Fibroblast of skin of right quadriceps (primary cell): ENCODE measurements at regions not wholly inside any gene's neighbourhood (a gene's known extent, or its start where the extent isn't known, plus 50 kb on each side); places are given as distances from the start of the nearest gene placed in this dataset.

ENCODE experiments used
- DNase-seq: peaks from one replicate; pipeline ENCODE4 v3.0.0-alpha.2; 2013

DNA sequence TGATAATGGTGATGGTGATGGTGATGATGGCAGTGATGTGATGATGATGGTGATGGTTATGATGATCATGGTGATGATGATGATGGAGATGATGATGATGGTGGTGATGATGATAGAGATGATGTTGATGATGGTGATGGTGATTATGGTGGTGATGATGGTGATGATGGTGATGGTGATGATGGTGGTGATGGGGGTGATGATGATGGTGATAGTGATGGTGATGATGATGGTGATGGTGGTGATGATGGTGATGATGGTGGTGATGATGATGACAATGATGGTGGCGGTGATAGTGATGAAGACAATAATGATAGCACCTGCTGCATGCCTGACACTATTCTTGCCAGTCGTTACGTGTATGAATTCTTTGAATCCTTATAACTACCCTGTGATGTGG is 317.9 kb upstream of the AJAP1 start:
- DNase-seq: no peak

DNA sequence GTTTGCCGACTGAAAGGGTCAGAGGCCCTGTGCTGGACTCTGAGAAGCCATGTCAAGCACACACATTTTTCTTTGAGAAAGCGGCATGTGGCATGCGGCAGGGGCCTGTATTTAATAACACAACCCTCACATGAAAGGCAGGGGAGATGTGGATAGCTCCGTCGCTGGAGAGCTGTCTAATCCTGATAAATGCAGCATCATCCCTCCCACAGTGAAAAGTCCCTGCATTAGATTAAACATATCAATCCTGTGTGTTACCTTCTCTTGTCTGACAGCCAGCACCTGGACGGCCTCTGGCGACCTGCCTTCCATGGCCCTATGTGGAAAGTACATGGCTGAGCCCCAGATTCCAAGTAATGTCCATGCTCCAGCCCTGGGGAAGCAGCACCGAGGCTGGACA is 313.0 kb upstream of the AJAP1 start:
- no peak for DNase-seq

DNA sequence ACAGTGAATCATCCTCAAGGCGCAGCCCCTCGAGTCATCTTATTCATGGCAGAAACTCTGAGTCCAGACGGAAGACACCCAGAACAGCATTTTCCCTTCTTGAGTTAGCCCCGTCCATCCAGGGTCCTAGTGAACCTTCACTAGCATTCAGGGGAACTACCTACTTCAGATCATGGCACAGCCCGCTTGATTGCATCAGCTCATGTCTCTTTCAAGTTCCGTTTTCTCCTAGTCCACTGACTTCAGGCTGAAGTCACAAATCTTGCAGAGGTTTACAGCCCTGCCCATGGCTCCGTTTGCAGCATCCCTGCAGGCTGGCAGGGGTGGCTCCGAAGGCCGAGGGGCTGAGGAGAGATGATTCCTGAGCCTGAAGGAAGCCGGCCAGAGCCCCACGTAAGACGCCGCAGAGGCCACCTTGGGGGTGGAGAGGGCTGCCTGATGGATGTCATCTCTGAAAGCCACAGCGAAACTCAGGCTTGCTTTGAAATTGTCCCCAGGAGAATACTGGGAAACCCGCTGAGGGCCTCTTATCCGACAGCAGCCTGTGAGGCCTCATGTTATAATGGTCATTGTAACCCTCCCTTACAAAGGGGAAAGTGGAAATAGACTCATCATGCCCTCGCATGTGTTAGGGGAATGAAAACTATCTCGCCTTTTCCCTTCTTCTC is 310.2 kb upstream of the AJAP1 start:
- peak; percentile 3 for DNase-seq

DNA sequence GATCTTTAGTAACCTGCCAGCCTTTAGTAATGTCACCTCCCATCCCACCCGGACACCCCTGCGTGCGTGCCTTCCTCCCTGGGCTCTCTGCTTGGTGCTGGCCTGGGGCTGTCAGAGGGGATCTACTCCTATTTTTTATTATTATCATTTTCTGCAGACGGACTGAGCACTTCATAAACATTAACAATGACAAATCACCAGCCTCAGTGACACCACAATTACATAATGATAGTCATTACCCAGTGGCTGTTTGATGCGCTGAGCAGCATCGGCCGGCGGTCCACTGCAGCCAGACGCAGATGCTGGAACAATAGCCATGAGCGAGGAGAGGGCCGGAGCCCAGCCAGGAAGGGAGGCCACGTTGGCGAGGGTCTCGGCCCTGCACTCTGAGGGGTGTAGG is 309.3 kb upstream of the AJAP1 start:
- no peak for DNase-seq

DNA sequence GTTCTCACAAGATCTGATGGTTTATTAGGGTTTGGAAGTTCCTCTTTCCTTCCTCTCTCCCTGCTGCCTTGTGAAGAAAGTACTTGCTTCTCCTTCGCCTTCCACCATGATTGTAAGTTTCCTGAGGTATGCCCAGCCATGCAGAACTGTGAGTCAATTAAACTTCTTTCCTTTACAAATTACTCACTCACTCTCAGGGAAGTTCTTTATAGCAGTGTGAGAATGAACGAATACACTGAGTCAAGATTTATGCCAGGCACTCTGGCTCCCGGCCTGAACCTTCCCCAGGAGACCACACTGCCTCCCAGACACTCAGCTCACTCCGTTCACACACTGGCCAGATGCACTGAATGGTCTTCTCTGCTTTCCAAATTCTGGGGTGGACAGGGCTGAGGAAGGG is 308.3 kb upstream of the AJAP1 start:
- no peak for DNase-seq

DNA sequence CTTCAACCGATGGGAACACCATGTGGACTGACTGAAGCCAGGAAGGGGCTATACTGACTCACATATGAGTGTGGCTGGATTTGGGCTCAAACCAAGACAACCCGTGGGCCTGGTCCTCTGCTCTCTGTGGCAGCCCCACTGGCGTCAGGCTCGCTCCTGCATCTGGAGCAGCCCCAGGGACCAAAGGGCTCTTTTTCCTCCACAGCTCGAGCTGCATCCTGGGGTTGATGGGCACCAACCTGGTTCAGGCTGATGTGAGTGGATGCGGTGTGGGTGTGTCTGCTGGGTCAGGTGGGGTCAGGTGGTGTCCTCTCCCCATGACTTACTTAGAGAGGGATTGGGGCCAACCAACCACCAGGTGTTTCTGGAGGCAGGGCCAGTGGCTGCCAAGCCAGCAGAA is 303.0 kb upstream of the AJAP1 start:
- no peak for DNase-seq

DNA sequence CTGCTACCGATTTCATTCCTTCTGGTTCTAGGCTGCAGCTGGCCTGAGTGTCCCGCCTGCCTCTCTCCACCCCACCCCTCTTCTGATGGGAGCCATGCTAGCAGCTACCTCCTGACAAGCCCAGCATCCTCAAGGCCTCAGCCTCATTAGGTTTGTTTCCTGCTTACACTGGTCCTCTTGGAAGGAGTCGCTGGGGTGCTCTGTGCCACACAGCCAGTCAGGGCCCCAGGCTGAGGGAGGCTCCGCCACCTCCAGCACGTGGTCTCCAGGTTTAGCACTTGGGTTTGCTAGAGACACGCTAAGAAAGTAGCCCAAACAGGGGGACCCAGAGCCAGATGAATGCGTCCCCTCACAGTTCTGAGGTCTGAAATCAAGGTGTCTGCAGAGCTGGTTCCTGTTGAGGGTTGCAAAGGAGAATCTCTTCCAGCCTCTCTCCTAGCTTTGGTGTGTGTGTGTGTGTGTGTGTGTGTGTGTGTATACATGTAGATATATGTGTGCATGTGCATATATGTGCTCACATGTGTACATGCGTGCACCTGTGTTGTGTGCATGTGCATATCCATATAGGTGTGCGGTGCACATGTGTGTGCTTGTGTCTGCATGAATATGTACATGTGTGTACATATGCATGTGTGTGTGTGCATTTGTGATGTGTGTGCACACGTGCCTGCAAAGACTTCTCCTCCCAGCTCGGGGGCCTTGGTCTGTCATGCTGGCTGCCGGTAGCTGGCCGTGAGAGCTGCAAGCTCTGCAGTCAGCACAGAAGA is 301.1 kb upstream of the AJAP1 start:
- no peak for DNase-seq

DNA sequence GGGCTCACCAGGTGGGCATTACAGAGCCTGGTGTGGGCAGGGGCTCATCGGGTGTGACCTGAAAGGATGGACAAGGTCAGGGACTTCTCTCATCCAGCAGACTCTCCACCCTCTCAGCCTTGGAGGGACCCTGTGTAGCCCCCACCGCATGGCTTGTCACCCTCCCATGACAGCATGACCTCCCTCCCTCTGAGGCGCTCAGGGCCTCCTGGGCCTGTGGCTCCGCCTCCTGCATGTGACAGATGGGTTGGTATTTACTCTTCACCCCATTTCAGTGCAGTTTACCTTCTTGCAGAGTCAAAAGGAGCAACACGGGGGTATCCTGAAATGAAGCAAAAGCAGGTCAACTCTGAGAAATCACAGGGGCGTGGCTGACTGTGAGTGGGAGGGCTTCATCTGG is 298.6 kb upstream of the AJAP1 start:
- no peak for DNase-seq

DNA sequence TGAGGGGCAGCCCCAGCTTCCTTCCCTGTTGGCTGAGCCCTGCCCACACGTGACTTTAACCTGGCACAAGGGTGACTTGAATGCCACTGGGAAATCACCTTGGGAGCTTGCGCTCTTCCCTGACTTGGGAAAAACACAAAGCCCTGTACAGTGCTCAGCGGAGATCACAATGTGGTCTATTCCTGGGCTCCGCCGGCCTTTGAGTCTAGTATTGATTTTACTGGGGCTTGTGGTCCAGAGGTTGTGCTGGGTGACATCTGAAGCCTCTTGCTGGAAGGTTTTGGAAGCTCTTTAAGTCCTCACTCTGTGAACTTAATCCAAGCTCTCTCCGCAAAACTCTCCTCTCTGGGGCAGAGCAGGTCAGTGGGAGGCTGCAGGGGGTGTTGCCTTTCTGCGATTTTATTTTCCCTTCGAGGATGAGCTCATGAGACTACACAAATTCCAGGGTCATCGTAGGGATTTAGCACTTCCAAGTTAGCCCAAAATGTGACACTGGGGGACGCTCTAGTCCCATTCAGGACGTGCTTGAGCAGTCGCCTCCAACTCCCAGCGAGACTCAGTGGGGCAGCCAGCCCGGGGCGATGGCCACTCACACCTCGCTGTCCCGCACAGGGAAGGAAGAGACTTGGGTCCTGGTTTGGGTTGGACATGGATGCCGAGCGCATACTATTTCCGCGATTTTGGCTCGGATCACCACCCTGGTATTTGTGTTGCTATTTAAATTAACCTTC is 291.9 kb upstream of the AJAP1 start:
- no peak for DNase-seq

DNA sequence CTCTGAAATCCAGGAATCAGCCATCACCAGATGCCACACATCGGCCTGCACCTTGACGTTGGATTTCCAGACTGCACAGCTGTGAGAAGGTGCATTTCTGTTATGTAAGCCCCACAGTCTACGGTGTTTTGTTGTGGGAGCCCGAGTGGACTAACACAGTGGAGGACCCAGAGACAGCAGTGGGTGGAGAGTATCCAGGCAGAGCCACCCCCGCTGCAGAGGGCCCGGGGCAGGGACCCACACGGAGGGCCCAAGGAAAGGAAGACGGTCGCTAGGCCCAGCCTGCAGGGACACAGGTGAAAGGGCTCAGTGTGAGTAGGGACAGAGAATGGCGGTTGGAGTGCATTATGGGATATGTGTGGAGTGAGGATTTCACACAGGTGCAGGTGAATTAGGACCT is 288.3 kb upstream of the AJAP1 start:
- no peak for DNase-seq

DNA sequence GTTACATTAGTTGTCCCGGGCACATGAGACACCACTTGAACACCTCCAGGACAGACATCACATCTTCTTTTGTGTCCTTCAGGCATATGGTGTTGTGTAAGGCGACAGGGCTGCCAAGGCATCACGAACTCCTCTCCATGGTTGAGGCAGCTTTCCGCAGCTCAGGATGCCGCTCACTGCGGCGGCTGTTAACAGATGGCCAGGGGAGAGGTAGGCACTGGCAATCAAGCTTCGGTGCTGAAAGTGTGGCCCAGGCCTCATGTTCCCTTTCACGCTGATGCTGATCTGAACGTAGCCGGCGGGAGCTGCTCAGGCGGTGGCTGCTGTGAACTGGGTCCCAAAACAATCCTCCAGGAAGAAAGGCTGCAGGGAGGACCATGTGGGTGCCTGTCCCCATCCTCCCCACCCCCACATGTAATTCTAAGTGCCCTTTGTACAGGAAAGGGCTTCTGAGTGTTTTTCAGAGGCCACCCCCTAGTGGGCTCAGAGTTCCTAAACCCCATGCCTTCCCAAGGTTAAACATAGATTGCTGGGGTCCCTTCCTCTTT is 287.1 kb upstream of the AJAP1 start:
- DNase-seq: no peak

DNA sequence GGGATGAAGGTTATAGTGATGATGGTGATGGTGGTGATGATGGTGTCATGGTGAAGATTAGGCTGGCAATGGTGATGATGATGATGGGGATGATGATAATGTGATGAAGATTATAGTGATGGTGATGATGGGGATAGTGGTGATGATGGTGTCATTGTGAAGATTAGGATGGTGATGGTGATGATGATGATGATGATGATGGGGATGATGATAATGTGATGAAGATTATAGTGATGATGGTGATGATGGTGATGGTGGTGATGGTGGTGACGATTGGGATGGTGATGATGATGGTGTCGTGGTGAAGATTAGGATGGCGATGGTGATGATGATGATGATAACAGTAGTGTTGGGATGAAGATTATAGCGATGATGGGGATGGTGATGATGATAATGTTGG is 285.1 kb upstream of the AJAP1 start:
- no peak for DNase-seq

DNA sequence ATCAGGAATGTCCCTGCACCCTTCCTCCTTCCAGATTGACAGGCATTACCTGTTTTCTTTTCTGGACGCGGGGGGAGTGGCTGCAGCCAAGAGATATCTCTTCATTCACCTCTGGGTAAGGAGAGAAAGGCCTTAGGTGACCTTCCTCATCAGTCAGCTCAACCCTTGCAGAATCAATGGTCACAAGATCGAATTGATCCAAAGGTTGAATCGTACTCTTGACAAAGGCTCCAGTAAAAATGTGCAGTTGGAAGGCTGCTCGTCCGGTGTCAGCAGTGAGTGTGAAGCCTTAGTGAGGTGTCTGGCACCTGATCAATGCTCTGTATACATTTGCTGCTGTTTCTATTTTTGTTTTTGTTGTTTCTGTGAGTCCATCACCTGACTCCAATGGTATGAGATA is 282.6 kb upstream of the AJAP1 start:
- no peak for DNase-seq

DNA sequence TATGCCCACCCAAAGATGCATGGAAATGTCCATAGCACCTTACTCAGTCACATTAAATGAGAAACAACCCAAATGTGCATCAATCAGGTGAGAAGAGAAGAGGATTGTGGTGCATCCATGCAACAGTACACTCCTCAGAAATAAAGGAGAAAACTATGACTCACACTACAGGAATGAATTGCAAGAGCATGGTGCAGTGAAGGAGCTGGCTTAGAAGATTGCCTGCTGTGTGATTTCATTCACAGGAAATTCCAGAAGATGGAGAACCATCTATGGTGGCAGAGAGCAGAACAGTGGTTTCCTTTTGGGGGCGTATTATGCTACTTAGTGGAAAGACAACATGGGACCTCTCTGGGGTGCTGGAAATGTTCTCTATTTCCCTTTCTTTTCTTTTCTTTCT is 278.6 kb upstream of the AJAP1 start:
- peak; percentile 85 for DNase-seq

DNA sequence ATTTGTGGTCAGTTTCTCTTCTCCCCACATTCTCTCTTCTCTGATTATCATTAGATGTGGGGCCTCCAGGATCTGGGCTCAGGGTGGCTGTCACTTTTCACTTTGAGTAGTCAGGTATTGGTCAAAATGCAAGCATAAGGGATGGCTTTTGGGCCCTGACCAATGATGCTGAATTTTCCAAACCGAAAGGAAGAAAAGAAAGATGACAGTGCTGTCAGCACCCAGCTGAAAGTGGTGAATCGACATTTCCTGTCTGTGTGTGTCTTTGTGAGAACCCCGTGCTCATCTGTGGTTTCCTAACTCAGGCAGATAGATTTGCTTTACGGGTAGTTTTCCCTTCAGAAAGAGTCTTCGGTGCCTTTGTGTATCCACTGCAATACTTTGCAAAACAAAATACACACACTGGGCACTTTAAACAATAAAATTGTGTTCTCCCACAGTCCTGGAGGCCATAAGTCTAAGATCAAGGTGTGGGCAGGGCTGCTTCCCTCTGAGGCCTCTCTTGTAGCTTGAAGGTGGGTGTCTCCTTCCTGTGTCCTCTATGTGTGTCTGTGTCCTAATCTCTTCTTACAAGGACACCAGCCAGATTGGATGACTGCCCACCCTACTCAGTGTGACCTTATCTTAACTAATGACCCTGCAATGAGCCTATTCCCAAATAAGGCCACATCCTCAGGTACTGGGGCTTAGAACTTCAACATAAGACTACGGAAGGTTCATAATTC is 274.8 kb upstream of the AJAP1 start:
- peak; percentile 72 for DNase-seq

DNA sequence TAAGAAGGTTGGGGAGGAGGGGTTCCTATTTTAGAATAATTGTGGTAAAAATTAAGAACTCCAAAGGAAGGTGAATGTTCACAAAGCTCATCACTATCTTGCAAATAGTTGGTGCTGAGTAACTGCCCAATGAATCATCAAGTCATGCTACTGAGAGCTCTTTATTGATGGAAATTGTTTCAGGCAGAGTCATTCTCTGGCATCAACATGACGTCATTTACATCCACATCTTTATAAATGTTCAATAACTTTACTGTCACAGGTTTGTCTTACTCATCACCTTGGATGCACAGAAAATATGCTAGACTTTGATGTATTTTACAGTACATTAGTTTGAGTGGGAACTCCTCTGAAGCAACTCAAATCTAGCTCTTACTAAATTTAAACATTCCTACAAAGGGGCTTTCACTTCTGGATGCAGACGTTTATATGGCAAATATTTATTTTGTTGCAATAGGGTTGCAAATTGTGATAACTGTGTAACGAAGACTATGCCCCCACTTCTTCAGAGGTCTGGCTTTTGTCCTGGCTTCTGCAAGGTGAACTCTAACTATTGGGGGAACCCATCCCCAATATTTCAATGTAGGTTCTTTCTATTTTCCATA is 273.7 kb upstream of the AJAP1 start:
- peak; percentile 94 for DNase-seq

DNA sequence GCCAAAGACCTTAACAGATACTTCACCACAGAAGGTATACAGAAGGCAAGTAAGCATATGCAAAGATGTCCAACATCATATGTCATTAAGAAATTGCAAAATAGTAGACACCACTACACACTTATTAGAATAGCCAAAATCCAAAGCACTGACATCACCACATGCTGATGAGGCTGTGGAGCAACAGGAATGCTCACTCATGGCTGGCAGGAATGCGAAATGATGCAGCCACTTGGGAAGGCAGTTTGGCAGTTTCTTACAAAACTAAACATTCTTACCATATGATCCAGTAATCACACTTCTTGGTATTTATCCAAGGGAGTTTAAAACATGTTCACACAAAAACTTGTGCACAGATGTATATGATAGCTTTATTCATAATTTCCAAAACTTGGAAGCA is 261.2 kb upstream of the AJAP1 start:
- DNase-seq: no peak

DNA sequence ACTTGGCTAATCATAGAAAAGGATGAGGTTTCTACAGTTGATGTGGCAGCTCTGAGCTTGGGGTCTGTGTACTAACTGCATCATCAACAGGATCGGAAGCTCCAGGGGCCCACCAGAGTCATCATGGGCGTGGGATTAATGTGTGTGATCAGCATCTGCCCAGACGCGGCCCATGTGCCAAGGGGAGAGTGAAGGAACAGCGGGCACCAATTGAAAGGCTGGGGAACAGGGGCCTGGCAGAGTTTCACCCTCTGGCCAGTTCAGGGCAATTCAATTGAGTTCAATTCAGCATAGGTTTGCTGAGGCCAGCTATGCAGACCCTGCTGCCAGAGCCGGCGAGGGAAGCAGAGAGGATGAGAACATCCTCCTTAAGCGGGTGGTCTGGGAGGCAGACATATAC is 260.0 kb upstream of the AJAP1 start:
- DNase-seq: no peak

DNA sequence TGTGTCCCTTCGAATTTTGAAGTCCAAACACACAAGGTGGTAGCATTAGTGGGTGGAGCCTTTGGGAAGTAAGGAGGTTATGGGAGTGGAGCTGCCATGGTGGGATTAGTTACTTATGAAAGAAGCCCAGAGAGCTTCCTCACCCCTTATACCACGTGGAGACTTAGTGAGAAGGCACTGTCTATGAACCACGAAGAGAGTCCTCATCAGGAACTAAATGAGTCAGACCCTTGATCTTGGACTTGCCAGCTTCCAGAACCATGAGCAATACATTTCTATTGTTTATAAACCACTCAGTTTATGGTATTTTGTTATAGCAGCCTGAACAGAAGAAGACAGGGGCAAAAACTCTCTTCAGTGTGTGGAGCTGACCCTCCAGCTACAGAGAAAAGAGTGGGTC is 259.3 kb upstream of the AJAP1 start:
- peak; percentile 38 for DNase-seq

DNA sequence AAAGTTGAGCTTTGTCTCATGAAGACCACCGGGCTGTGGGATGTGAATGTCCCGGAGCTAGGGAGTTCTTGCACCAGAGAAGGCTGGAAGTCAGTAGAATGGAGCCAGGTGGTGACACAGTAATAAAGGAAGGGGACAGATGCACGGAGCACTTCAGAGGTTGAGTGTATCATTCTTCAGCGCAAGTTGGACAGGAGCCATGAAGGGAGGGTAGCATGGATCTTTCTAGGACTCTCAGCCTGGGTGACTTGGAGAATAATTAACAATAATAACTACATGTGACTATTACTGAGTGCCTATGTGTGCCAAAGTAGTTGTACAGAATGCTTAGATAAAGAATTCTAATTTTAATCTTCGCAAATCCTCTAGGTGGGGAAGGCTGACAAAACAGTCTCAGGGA is 258.7 kb upstream of the AJAP1 start:
- DNase-seq: no peak

DNA sequence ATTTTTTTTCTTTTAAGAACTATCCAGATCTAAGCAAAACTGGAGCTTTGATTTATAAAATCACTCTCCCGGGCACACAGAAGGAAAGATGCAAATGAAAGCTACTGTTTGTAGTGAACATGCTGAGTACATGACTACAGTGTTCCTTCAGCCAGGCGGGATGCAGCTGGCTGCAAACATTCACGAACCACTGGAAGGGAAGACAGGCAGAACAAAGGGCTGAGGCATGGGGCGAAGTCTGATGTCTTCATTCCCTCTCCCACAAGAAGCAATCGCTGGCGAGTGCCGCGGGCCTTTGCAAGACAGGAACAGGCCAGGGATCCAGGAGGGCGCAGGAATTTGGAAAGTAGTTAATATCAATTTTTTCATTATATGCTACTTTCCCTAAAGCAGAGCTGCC is 257.9 kb upstream of the AJAP1 start:
- DNase-seq: no peak

DNA sequence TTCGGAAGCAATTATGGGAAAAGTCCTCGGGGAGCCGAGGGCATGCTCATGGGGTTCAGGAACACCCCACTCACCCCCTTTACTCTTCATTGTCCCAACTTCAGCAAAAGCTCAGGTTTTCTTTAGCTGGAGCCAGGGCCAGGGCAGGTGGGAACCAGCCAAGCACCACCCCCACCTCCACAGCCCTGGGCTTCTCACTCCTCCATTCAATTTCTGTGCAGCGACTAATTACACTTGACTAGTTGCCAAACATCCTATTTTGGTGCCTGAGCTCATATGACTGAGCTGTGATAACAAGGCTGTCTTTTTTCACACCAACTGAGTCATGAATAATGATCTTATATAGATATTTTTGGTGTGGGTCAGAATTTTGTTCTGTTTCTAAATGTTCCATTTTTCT is 257.2 kb upstream of the AJAP1 start:
- peak; percentile 30 for DNase-seq

DNA sequence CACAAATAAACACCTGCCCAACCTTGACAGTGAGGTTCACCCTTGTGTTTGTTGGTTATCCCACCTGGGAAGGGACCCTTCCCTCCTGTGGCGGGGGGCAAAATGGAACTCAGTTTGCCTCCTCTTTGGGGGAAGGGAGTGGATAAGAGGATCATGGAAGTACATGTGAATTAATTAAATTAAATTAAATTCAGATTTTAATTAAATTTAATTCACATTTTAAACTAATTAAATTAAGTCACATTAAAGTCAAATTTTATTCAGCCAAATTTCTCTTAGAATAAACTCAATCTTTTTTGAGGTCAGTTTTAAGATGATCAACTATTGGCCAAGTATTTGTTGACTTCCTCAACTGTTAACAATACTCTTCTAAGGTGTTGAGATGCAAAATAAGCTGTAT is 252.4 kb upstream of the AJAP1 start:
- no peak for DNase-seq
